ENCODE measurements at regions not wholly inside any gene's neighbourhood (a gene's known extent, or its start where the extent isn't known, plus 50 kb on each side); places are given as distances from the start of the nearest gene placed in this dataset.

DNA sequence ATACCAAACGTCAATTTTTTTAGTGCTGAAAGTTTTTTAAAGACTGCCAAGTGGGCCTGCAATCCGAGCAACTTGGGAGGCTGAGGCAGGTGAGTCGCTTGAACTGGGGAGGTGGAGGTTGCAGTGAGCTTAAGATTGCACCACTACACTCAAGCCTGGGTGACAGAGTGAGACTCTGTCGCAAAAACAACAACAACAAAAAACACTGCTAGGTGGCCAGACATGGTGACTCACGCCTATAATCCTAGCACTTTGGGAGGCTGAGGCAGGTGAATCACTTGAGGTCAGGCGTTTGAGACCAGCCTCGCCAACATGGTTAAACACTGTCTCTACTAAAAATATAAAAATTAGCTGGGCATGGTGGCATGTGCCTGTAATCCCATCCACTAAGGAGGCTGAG is 202.8 kb upstream of the COPS8 start:
- no peak for DNase-seq

DNA sequence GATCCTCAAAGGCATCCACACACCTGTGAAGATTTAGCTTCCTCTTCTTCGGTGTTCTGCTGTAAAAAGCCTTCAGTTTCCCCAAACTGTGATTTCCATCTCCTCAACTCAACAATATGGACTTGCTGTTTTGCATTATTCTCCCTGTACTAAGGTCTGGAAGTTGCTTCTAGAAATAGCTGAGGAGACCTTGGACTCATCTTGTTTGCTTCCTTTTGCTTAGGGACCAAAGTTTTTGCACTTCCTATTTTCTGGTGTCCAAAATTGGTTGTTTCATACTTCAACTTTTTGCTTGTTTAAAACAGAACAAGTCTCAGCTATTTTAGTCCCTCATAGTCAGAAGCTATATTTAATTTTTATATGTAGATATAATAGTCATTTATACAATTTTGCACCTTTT is 201.9 kb upstream of the COPS8 start:
- no peak for DNase-seq

DNA sequence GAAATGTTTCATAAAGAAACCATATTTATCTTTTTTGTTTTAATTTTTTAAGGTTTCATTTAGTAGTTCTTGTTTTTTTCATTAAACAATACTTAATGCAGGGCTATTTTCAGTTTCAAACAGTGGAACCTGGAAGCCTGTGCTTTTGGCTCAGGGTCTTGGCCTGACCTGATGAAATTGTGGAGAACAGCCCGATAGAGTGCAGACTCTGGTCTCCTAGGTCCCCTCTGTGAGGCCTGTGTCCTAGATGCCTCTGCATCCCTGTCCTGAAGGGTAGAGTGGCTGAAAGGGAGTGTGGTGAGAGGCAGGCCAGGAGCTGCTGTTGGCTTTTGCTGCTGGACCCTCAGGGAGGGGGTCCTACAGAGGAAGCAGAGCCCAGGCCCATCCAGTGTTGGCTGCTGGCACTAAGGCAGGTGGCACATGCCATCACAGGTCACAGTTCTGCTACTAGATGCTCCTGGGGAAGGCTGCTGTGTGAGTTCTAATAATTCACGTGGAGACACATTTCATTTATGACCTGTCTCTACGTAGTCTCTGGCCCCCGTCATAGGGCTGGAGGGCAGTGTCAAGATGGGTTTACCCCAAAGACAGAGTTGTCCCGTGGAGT is 201.0 kb upstream of the COPS8 start:
- no peak for DNase-seq

DNA sequence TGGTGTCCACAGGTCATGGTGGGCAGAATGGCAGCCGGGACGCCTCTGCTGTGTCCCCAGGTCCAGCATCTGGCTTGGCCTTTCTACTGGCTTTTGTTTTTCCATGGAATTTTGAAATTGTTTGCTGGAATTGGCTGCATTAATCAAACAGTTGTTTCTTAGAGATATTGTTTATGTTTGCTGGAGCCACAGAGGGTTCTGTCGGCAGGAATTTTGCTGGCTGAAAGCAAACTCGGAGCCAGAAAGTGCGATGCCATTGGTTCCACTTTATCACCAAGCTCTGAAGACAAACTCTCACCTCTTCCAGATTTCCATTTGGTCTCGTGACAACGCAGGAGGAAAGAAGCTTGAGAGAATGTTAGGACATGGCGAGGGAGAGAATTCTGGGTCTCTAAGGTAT is 199.2 kb upstream of the COPS8 start:
- no peak for DNase-seq

DNA sequence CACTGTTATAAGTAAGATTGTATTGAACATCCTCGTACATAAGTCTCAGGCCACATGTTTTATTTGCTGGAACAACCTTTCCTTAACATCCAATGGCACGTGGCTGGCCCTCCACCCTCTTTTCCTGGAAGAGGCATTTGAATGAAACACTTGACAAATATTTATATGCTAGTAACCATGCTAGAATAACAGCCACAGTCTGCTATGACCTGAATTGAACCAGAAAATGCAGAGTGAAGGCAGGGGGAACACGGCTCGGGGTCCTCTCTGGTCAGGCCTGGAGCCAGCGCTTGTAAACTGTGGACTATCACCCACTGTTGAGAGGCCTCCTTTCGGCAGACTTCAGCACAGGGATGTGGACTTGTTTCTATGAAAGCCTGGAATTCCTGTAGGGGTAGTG is 198.2 kb upstream of the COPS8 start:
- DNase-seq, result no peak

DNA sequence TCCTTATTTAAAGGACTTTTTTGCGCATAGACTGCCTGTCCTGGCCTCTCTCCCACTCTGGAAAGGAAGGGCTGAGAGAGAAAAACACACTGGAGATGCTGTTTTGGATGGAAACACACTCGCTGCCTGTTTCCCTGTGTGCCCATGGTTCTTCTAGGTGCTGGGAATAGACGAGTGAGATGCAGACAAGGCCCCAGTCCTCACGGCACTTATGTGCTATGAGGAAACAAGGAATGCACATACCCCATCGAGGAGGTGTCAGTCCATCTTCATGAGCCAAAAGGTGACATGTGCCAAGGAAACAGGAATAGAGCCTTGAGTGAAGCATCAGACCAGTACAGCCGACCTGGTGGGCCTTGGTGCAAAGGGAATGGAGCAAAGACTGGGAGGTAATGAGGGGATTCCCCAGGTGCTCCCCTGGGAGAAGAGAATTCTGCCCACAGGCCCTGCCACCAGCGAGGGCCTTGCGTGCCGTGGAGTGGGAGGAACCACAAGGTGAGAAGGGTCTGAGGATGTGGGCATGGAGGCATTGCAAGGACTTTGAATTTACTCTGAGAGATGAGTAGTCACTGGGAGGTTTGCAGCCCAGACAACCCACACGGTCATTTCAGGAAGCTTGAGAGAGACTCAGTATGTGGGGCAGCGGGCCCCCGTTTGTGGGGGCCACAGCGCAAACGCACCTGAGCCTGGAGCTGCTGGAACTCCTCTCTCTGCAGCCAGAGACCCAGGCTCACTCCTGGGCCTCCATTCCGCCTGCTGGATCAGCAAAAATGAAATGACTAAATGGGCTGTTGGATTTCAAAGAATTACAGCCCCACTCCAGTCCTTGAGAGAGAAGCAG is 197.5 kb upstream of the COPS8 start:
- no peak for DNase-seq

DNA sequence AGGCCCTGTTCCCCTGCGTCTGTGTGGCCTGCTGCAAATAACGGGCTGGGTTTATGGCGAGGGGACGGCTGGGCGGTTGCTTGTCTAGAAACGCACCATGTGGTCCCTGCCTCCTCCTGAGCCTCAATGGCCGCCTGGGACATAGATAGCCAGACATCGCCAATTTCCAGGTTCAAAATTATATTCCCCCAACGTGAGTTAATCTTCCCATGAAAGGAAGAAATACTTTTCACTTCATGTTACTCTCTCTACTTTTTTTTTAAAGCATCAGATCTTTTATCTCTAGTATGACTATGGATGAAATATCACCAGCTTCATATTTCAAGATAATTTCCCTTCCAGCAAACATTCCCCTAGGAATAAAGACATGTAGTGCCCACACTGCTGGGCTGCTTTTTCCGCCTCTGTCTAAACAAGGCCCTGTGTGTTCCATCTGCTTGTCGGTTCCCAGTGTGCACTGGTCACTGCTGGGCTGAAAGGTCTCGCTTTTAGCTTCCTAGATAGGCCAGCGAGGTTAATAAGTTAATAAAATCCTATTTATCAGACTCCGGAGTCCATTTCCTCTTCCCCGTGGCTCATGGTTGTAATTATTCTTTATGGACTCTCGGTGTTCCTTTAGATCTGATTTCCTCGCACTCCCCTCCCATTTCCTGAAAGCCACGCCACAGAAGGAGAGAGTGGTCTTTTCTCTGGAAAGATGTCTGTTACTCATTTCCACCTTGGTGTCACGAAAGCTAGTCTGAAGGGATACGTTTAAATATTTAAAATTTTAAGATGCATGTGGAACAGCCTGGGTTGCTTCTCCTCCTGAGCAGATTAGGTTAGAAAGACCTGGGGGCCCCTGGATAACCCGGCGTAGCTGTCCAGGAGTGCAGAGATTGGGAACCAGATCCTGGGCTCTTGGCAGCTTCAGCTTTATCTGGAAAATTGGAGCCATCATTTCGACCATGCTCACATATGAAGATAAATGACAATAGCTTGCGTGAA is 196.6 kb upstream of the COPS8 start:
- DNase-seq, result no peak

DNA sequence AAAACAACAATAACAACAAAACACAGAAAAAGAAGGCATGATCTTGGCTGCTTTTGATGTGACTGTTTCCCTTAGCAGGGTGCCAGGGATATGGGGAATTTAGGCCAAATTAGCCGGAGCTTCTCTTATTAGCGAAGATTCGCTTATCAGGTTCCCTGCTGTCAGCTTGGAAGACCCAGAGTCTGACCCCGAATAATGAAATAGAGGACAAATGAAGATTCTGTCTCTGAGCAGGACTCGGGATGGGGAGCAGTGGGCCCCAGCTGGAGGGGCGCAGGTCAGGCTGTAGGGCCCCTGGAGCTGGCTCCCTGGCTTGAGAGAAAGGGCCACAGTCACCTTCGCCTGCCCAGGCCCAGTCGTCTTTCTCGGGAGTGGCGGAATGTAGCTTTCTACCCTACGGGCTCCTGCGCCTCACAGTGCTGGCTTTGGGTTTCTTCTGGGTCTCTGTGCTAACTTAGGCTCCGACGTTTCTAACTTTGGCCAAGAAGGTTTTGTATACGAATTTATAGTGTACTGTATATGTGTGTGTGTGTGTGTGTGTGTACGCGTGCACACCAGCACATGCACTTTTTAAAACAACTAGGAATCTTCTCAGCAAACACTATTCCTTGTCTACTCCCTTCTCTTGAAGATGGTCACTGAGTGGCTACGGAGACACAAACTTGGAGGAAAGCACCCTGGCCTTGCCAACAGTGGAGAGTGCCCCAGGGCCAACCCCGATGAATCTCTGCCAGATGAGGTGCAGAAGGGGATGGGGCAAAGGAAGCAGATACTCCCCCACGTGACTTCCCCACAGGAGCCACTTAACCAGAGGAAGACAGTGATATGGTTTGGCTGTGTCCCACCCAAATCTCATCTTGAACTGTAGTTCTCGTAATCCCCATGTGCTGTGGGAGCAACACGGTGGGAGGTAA is 195.6 kb upstream of the COPS8 start:
- DNase-seq, result no peak

DNA sequence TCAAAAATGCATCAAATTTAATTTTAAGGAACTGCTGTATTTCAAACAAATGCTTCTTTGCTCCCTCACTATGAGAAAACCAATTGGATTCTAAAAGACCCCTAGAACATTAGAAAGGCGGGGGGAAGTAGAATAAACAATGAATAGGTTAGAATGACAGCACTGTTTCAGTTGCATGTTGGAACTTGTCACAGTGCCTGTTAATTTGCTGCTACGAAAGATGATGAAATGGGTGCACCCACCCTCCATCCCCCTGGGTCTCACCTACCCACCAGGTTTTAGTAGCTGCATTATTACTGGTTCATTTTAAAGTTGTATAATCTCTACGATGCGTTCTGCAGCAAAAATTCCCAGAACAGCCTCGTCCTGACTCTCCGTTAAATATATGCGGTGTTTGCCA is 193.0 kb upstream of the COPS8 start:
- DNase-seq, result no peak

DNA sequence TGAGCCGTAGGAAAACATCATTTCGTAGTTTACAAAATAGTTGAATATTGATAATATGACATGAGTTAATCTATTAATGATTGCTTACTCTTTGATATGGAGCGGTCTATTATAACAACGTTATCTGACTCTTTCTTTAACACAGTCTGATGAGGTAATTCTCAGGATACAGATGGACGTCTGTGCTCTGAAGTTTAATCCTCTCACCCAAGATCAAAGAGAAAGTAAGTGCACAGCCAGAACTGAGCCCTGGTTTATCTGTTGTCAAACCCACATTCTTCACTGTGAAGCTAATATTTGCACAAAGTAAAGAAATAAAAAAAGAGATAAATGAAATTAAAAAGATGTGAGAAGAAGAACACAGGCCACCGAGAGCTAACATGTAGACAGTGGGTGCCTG is 190.9 kb upstream of the COPS8 start:
- DNase-seq, result no peak

DNA sequence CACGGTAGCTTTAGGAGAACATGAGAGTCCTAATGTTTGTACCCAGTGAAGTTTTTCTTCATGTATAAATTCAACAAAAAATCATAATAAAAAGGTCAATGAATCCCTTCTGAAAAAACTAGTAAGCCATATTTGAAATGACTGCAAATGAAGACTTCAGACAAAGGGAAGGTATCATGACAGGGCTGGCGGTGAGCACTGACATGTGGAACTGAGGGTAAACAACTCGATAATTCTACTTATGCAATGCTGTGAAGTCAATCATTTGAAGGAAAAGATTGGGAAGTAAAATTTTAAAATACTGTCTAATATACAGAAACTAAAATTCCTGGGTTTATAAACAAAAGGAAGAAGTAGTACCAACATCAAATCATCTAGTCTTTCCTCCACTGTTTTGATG is 190.2 kb upstream of the COPS8 start:
- DNase-seq, result no peak

DNA sequence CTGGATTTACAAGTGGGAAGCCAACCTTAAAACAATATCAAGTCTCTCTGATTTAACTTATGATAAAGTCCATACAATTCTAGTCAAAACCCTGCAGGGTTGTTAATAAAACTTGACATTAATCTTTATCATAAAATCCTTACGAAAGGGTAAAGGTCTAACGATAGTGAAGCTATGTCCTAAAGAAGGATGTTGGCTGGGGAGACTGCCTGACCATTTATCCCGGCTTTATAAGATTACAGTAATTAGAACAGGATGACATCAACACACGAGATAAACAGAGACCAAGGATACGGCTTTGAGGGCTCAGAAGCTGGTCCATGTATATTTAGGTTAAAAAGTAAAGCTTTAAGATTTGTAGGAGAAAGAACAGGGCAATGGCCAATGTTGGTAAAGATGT is 189.0 kb upstream of the COPS8 start:
- DNase-seq, result no peak

DNA sequence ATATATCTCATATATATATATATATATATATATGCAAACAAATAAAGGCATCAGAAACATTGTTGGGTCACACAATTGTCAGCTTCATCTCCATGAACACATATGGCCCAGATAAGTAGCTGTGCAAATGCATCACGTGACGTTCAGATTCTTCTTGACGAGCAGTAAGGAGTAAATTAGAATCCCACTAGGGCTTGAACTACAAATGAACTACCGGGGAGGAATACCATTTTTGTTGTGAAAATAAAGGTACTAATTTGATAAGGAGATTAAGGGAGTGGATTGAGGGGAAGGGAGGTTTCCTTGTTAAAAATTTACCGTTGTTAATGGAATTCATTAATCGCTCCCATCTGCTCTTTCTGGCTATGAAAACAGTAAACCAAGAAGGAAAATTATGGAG is 186.5 kb upstream of the COPS8 start:
- DNase-seq, result no peak

DNA sequence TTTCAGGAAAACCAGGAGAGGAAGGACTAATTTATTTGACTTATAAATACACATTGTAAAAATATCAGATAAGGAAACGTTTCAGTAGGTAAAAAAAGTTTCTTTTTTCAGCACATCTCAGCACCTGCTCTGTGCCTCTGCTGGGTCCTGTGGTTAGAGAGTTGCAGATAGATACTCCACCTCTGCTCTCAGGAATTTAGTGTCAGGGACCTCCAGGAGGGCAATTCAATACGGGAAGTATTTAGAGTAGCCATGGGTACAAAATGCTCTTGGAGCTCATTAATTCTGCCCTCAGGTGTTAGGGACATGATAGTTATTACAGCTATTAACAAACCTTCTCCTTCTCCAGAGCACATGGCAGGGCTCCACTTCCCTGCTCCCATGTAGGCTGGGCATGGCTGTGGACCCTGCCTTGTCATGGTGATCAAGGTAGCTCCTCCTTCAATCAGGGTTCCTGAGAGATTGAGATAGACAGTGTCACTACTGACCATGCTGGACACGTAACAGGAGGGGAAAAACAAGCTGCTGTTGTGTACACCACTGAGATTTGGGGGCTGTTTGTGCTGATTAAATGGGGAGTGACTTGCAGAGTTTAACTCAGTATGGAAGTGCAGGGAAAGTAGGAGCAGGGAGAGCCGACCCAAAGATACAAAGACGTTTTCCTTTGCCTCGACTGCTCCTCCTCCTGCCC is 185.6 kb upstream of the COPS8 start:
- DNase-seq, result no peak

DNA sequence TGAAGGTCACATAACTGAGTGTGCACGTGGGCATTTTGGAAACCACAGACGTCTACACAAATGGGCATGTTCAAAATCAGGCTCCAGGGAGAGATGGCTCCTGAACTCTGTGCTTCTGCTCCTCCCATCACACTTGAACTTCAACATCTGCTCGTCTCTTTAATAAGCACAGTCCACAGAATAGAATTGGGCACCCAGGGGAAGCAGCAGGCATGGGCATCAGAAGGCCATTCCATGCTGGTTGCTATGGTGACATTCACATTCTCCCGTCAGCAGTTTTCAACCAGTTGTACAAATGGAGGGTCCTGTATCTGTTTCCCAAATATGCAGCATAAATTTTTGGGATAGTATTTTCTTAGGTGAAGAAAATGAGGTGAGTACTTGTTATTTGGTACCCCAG is 183.7 kb upstream of the COPS8 start:
- no peak for DNase-seq

DNA sequence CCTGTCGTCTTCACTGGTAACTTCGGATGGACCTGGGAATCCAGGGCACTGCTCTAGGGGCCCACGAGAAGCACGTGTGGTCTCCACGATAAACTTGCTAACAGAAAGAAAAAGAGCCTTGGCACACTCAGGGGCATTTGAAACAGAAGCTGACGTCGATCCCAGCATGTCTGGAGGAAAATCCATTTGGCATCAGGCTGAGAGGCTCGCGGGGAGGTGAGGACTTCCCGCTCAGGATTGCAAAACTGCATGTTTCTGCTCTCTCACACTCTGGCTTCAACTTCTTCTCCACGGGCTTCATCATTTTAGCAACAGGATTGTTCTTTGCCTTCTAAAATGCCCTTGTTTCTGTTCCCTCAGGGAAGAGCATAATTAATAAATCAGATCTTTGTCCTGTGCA is 181.7 kb upstream of the COPS8 start:
- DNase-seq, result no peak

DNA sequence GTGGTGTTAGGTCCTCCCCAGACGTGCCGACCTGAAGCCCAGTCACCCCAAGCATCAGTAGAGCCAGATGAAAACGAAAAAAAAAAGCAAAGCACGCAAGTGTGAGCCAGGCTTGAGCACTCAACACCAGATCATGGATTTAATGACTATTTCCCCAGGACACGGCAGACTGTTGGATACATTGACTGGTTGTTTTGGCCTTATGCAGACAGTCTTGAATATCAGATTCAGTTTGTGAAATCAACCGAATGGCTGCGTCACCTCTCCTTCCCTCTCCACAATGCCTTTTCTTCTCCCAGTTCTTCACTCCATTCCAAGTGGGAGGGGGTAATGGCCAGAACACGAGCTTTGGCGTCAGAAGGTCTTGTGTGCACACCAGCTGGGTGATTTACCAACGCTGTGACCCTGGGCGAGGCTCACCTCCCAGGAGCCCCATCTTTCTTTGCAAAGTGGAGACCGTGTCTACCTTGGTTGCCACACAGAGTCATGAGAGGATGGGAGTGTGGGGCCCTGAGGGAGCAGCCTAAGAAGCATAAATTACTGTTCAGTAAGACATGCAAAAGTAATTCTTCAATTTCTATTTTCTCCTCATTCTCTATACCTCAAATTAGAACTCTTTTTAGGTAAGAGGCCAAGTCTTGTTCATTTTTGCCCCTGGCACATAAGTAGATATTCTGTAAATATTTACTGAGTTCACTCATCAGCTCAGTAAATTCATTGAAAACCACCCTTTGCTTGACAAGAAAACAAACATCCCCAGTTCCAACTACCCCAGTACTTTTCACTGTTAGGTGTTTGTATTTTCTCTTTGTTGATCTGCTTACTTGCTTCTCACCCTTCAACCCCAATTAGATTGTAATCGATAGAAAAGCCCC is 181.1 kb upstream of the COPS8 start:
- DNase-seq, result no peak

DNA sequence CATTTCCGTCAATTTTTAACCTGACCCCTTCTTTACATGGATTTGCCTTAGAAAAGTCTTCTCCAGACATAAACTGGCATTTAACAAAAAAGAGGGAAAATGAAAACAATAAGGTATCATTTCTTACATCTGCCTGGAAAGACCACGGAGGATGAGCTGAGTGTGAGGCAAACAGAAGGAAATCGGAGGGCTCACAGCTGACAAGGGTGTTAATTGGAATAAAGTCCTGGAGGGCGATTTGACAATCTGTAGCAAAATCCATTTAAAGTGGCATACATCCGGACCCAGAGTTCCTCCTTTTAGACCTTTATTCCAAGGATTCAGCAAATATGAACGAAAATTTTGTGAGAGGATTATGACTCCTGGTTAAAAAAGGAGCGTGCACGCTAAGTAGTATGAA is 179.7 kb upstream of the COPS8 start:
- no peak for DNase-seq

DNA sequence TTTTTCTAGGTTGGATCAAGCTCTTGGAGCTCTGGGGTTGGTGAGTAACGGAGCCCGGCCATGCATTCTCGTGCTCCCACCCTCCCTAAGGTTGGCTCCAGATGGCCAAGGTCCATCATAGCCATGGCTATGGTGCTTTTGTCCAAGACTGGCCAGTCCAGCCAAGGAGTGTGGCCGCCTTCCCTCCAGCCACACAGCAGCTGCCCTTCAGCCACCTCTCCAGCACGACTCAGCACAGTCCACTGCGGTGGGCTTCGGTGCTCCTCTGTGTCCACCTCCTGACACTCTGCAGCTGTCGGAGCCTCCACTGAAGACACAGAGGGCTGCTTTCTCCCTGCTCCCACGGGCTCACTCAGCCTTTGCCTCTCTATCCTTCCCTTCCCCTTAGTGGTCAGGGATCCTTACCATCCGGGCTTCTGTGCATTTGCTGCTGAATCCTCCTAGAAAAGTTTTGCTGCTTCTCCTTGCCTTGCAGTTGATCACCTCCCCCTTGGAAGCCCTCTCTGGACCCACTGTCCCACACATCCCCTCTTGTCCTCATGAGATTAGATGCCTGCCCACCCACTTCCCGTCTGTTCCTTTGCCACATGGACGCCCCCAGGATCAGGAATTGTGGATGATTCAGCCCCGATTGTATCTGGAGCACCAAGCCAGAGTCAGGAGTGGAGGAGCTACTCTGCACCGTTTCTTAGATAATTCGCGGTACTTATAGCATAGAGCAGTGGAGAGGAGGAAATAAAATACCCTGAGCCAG is 177.1 kb upstream of the COPS8 start:
- DNase-seq, result no peak

DNA sequence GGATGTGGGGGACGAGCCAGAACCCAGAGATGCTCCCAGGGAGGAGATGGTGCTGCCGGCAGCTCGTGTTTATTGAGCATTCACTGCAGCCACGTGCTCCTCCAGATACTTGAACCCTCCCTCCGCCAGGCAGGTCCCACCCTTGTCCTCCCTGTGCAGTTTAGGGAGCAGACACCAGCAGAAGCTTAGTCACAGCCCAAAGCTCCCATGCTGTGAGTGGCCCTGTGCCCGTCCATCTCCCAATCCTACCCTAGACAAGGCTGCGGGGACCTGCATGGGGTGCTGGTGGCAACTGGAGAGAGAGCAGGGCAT is 176.5 kb upstream of the COPS8 start:
- DNase-seq, result no peak
